ENCODE measurements at regions not wholly inside any gene's neighbourhood (a gene's known extent, or its start where the extent isn't known, plus 50 kb on each side); places are given as distances from the start of the nearest gene placed in this dataset.
A peak's percentile ranks its signal among the peaks of the same experiment; 100 is the strongest.

GRCh38 chr10:131018886-131019500 lies 292.5 kb downstream of the TCERG1L start:
- peaks cover 4 to 10% of the 10 kb centered on the region in 2 experiments; a peak in 3 of 4 replicates for H3K4me1 Mint-ChIP-seq
- H3K23ac ChIP-seq (ENCODE audit: insufficient read length, low read depth, low read length) = no peak overlapping the region
- no peaks in the 10 kb centered on the region; a peak in 1 of 7 replicates for H3K36me3 Mint-ChIP-seq (ENCODE audit: insufficient read depth in 1 of 3, low read depth in 3 of 3)
- no peaks in the 10 kb centered on the region for H3K4me1 ChIP-seq (ENCODE audit: insufficient read depth, low read length)
- no peak overlapping the region for H2BK5ac ChIP-seq (ENCODE audit: insufficient read length, low read length)
- no peaks in the 10 kb centered on the region for H3K9me3 Mint-ChIP-seq
- no peaks in the 10 kb centered on the region for H4K20me1 ChIP-seq (ENCODE audit: control insufficient read depth, insufficient read depth, insufficient read length)
- no peak overlapping the region; a peak in 2 of 7 replicates for H3K27ac Mint-ChIP-seq
- H3K27ac ChIP-seq (ENCODE audit: insufficient read length, low read depth, low read length) = no peak overlapping the region
- DNase-seq = peak; percentile 17
- no peak overlapping the region for H4K91ac ChIP-seq (ENCODE audit: insufficient read length, low read depth, low read length)
- H3T11ph ChIP-seq (ENCODE audit: low read length) = no peak overlapping the region
- H2BK20ac ChIP-seq (ENCODE audit: low read depth, low read length, poor library complexity, severe bottlenecking) = no peak overlapping the region
- no peak overlapping the region for H3K9ac ChIP-seq (ENCODE audit: extremely low read depth, insufficient read length, low read length)
- no peak overlapping the region for H3K56ac ChIP-seq (ENCODE audit: insufficient read length, low read depth, low read length)
- no peak overlapping the region for H3K4me2 ChIP-seq (ENCODE audit: insufficient read depth, insufficient read length, low read length)
- H3K18ac ChIP-seq (ENCODE audit: insufficient read length, low read depth, low read length) = no peak overlapping the region
- H4K5ac ChIP-seq (ENCODE audit: insufficient read length, low read depth, low read length) = no peak overlapping the region
- H3K27me3 Mint-ChIP-seq (ENCODE audit: low read depth) = no peaks in the 10 kb centered on the region; the same call in none of the 2 replicates
- no peak overlapping the region for H3K4me3 Mint-ChIP-seq
- no peak overlapping the region for H2BK120ac ChIP-seq (ENCODE audit: low read depth, low read length, poor library complexity, severe bottlenecking)
- H3K14ac ChIP-seq (ENCODE audit: insufficient read depth, low read length) = no peak overlapping the region
- no peaks in the 10 kb centered on the region for H3K79me1 ChIP-seq (ENCODE audit: insufficient read depth, low read depth, low read length, poor library complexity, severe bottlenecking)
- no peak overlapping the region for H2AK5ac ChIP-seq (ENCODE audit: insufficient read length, low read length)
- H2BK12ac ChIP-seq (ENCODE audit: insufficient read length, low read depth, low read length) = no peak overlapping the region
- WGBS (ENCODE audit: extremely low coverage, insufficient read length, low lambda C conversion rate) = no CpG with 5 or more reads among the region's 14 CpGs
- no peak overlapping the region for H2BK15ac ChIP-seq (ENCODE audit: low read depth, low read length)
- no peak overlapping the region for H3K4ac ChIP-seq (ENCODE audit: low read depth, low read length)
- H3K79me2 ChIP-seq (ENCODE audit: insufficient read depth, low read length) = no peaks in the 10 kb centered on the region
- H4K8ac ChIP-seq (replicated peaks; ENCODE audit: insufficient read length, low read depth, low read length) = no peak overlapping the region
- TF ChIP-seq CTCF (conservative IDR thresholded peaks at IDR 0.05) = no peak
- no peaks in the 10 kb centered on the region for H3K23me2 ChIP-seq (ENCODE audit: insufficient read length, low read depth, low read length, poor library complexity, severe bottlenecking)
- no peak overlapping the region for H2AFZ ChIP-seq (ENCODE audit: low read length)
- H3K27me3 ChIP-seq (ENCODE audit: insufficient read depth, low read length) = no peaks in the 10 kb centered on the region
- no peaks in the 10 kb centered on the region for H3K9me3 ChIP-seq (ENCODE audit: control insufficient read depth, low read depth, low read length)

Data from H9 (cell line).